GM18502 (cell line): ENCODE measurements at regions not wholly inside any gene's neighbourhood (a gene's known extent, or its start where the extent isn't known, plus 50 kb on each side); places are given as distances from the start of the nearest gene placed in this dataset.

Experiments
- ATAC-seq: cut with Tn5 transposase; IDR thresholded peaks from one replicate; pipeline ENCODE4 v1.9.1; 2021; ENCODE audit warnings: mild to moderate bottlenecking; ENCODE audit not compliant: unreplicated experiment, poor library complexity

DNA sequence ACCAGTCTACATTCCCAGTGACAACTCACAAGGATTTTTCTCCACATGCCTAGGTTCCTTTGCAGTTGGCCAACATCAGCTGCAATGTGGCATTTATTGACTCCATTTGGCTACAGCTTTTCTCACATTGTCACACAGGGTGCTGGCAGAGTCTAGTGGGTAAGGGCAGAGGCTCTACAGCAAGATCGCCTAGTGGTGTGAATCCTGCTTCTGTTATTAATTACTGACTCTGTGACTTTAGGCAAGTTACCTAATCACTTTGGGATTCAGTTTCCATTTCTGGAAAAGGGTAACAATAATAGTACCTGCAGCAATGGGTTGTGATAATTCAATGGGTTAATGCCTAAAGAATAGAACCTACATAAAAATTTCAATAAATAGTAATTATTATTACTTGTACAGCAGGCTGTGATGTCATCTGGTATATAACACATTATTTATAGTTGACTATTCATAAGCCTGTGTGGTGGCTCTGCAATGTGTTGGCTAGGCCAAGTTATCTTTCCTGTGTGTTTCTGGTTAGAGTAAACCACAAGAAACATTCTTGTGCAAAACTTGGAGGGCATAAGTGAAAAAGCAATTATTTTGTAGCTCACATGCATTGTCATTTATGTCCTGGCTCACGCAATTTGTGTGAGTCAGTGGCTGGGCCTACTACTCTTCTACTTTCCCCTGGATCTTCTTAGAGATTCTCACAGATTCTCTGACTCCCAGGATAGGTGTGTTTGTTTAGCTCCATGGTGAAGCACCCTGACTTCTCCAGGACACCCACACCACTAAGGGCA lies 59.5 kb downstream of the PTGS2 start:
- peak; percentile 46 for ATAC-seq

DNA sequence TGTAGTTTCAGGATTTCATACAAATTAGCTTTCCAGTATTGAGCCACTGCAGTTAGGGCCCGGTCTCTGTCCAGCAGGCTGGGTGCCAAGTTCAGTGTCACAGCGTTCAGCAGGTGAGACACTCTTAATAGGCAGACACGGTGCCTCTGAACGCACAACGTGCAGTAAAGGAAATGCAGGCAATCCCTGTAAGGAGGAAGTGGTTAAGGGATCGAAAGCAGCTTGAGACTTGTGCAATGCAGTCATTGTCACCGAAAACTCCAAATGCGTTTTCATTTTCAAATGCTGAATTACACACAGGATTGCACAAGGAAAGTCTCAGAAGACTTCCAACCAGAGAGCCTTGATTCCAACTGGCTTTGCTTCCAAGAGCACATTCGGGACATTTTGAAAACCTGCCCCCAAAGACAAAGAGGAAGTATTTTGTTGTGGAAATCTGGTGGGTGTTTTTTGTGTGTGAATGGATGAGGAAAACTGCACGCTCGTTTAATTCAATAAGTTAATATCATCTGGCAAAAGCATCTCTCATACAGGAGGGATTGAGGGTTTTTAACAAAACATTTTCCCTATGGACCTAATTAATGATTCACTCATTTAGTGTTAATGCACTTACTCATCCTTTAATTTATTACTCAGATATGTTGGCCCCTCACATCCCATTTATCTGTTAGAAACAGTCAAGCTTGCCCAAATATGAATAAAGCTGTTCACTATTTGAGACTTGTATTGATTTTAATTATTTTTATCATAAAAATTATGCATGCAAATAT lies 61.6 kb downstream of the PTGS2 start:
- peak; percentile 99 for ATAC-seq

DNA sequence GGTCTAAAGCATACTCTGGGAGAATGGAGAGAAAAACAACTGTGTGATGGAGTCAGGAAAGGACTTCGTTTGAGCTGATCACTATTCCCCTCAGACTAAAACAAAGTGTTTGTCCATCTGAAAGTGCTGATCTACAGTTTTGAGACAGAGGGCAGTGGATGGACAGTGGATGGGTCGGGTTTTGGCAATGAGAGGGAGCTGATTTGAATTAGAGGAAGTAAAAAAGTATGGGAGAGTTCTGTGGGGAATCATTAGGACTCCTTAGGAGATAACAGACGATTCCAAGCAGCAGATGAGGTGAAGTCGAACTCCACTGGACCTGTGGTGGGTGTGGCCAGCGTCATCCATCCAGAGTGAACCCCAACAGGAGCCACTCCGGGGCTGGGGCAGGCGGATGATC lies 62.3 kb downstream of the PTGS2 start:
- ATAC-seq, result peak; percentile 1

DNA sequence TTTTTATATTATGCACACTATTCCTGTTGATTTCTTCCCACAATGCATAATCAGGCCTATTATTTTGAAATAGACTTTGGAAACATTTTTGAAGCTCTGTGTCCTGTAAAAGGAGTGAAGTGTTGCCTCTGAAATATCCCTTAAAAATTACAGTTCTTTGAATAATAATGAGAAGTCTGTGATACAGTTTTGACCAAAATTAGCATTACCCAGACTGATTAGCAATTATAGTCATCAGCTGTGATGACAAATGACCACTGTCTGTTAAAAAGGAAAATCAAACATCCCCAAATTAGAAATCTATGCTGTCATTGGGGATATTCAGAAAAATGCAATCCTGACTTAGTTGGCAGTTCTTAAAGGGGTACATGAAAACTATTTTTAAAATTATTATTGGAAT lies 63.7 kb downstream of the PTGS2 start:
- no peak for ATAC-seq

DNA sequence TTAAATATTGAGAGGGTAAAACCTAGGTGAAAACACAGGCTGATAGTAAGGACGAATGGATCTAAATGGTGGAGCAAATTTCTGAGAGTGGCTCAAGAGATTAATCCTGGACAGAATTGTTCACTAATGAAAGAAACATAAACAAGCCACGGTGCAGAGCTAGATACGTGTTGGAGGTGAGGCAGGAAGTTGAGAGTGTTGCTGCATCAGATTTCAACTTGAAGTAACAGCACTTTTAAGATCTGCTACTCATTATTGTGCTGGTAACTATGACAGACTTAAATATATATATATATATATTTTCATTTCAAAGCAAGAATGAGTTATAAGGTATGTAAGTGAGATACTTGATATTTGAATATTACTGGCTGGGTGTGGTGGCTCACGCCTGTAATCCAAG lies 64.9 kb downstream of the PTGS2 start:
- ATAC-seq, result no peak

DNA sequence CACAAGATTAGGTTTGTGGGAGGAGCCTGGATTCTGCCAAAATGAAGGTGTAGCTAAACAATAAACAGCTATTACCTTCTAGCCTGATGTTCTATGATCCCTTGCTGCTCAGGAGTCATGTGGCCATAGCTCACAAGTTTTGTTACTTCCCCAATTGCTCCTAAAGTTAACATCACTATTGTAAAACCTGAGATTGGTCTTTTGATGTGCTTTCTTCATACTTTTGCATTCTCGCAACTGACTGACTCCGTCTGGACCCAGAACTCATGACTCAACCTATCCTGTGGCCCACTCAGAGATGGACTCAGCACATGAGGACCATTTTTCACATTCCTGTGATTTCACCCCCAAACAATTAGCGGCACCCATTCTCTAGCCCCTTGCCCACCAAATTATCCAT lies 69.1 kb downstream of the PTGS2 start:
- no peak for ATAC-seq

DNA sequence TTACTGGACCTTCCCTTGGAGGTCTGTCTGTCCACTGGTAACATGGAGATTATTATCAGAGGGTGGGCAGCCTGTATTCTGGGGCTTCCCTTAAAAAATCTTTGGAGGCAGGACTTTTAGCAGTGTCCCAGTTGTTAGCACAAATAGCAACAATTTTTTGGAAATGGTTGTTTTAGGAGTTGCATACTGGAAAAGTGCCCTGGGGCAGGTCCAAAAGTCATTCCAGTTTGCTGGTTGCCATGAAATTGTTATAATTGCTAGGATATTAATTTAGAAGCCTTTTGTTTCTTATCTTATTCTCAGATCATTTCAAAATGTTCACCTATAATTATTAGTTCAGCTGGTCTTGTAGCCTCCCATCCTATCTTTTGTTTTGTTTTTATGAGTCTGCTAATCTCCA lies 71.0 kb downstream of the PTGS2 start:
- no peak for ATAC-seq

DNA sequence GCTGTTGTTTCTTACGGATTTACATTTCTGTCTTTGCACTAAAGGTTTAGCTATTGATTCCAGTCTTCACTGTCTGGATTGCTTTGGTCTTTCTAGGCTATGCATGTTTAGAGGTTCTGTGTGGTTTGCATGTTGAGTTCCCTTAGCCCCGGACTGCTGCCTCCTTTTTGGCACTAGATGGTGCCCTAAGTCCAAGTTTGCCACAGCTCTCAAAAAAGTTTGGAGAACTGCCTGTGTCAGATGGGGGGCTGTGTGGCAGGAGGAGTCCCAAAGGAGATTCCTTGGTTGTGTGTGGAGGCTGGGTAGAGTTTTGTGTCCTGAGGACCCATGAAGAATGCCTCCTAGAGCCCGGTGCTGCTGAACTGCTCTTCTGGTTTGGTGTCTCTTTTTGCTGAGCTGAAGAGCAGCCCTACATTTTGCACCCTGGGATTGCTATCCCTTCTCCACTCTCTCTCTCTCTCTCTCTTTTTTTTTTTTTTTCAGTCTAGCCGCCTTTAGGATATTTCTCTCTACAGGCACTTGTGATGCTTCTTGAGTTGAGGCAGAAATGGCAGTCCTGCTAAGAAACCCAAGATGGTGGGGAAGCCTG lies 74.4 kb downstream of the PTGS2 start:
- peak; percentile 87 for ATAC-seq

DNA sequence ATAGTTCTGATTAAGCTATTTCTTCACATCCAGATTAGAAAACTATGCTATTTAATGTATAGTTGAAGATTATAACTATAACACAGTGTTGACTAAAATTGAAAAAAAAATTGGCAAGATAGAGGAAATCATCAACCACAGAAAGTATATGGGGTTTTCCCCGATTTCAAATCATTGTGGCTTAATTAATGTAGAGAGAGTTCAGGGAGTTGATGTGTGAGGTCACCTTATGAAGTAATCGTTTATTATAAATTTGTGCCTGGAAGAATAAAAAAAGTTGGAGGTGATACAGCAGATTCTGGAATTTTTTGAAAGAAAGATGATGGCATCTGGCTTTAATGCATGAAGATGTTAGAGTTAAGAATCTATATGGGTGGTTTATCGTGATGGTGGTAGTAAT lies 84.3 kb downstream of the PTGS2 start:
- peak; percentile 76 for ATAC-seq

DNA sequence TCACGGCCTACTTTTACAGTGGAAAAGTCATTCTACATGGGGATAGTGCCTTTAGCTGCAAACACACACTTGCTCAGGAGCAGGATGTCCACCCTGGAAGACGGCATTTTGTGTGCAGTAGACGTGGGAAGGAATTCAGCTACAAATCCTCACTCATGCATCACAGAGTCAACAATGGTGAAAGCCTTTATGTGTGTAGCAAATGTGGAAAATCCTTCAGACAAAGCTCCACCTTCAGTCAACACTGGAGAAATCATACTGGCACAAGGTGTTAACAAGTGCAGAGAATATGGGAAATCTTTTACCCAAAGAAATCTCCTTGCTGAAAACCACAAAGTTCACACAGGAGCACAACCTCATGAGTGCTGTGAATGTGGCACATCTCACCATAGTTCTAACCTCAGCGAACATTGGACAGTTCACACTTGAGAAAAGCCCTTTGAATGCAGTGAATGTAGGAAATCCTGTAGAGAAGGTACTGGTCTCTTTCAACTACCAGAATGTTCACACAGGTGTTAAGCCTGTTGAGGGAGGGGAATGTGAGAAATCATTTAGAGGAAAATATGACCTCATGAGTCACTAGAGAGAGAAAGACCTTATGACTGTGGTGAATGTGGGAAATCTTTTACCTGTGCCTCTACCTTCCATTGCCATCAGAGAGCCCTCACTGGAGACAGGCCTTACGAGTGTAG lies 101.8 kb downstream of the PTGS2 start:
- ATAC-seq, result no peak

DNA sequence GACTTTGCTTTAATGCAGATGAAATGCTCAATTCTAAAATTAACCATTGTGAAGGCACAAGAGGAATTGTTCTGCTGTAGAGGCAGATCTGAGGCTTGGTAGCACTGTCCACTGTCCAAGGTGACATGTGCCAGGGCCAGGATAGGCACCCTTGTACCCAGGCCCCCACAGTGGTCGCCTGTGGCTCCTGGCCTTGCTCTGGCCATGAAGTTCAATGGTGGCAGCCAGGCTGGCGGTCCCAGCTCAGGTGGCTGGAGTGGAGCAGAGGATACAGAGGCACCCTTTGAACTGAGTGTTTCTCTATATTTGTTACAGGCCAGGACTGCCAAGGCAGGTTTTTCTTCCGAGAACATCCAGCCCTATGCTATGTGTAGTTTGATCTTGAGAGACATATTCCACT lies 102.6 kb downstream of the PTGS2 start:
- no peak for ATAC-seq

DNA sequence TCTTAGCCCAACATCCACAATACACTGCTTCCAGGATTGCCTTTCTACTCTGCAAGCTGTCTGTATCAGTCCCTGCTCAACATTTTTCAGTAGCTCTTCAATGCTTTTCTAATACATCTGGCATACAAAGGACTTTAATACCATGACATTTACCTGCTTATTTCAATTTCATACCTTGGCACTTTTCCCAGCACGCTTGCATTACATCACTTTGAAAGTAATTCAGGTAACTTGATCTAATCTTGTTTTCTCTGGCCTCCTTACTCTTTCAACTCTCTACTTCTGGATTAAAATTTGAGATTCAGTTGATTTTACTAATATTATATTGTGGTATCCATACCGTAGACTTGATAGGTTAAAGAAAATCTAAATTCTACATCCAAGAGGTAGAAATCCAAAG lies 103.0 kb downstream of the PTGS2 start:
- ATAC-seq, result no peak

DNA sequence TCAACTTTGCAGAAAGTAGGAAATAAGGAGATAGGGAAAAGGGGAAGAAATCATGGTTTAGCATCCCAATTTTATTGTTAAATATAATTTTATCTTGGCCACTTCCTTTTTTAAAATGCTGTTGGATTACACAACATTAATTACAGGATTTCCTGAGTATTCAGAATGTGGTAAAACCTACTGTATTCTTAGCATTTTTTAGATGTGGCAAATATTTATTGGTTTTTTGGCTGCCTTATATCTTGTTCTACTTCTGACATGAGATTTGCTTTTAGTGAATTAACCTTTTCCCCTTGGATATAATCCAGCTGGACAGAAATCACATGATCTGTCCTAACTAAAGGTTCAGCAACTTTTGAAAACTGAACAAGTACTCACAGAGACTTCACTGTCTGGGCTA lies 104.9 kb downstream of the PTGS2 start:
- ATAC-seq, result no peak

DNA sequence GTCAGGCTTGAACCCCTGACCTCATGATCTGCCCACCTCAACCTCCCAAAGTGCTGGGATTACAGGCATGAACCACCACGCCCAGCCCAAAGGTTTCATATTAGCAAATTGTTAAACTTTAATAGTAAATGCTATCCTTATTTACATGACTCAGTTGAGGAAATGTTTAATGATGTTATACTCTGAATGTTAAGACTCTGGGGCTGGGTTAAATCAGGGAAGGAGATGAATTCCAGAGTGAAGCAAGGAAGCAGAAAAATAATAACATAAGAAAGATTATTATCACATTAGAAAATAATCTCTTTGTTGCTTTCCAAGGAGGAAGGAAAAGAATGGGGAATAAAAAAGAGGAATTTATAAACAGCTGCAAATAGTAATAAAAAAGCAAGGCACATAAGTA lies 105.3 kb downstream of the PTGS2 start:
- ATAC-seq, result no peak

DNA sequence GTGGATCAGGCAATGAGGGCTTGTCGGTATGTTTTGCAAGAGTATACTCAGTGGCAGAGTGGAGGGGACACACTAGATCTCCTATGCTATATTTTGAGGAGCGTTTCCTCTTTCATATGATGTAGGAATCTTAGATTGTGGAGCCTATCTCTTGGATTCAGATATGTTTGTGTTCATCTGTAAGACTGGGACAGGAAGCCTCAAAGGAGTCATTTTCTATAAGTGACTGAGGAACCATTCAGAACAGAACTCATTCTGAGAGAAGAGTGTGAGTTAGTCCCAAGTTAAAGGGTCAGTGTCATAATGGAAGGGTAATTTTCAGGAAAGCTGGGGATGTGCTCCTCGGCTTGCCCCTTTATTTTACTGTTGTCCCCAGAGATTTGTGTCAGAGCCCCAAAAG lies 107.7 kb downstream of the PTGS2 start:
- no peak for ATAC-seq

DNA sequence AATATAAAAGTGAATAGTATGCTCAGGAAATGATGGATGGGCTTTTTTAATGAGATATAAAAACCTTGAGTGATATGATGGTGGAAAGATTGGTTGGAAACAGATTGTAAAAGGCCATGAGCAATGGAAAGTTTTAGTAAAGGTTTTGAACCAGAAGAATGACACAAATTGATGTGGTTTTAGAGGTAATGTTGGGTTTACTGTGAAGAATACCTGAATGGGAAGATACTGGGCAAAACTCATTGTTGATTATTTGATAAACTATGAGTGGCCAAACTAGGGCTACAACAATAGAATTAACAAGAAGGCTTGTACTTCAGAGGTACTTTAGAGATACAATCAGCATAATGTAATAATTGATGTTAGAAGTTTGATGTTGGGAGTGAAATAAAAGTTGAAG lies 108.5 kb downstream of the PTGS2 start:
- ATAC-seq, result no peak

DNA sequence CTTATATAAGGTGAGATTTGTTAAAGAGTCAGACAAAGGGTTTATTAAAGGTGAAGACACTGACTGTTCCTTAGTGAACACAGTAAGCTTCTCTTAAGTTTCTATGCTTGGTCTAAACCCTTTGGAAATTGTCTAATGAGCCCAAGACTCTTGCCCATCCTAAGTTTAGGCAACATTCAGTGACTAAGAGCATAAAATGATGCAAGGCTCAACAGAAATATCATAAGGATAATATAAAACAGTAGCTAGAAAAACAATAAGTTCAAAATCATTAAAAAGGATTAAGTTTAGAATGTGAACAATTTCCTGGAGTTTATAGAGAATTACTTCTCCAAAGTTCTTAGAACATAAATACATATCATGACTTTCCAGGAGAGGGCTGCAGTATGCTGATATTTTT lies 108.9 kb upstream of the PDC start:
- ATAC-seq, result no peak

DNA sequence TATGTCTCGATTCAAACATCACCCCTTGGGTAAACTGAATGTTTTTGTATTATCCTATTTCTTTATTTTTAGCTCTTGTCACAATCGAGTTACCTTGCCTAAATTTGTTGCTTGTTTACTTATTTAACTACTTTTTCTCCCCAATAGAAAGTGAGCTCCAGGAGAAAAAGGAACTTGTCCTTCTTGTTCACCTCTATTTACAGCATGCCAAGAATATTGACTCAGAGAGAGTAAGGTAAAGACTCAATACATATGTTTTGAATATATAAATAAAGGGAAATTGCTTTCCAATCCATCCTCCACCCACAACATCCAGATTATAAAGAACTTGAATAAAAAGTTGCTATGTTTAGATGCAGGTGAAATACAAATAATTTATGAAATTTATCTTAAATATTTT lies 107.3 kb upstream of the PDC start:
- ATAC-seq, result no peak

DNA sequence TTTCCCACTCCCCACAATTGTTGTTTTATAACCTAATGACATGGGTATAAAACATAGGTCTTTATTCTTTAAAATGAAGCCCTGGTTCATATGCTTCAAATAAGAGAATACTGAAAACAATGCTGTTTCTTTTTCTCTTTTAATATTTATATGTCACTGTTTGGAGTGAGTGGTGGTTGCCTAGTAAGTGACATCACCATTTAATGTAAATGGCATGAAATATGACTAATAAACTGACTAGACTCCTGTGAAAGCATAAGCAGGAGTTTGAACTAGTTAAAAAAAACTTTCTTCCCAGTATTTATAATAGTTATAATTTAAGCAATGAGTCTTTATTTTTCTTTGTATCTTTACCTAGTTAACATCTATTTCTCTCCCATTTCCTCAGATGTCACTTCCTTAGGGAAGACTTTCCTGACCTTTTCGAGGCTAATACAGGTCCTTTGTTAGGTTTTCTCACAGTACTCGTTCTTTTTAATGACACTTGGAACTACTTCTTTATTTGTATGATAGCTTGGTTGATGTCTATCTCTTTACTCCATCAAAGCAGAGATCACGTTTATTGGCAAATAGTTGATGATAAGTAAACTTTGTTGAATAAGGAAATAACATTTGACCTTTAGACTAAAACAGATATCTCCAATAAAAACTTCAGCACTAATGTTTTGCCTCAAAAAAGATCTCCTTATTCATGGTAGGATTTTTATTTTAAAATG lies 105.4 kb upstream of the PDC start:
- no peak for ATAC-seq

DNA sequence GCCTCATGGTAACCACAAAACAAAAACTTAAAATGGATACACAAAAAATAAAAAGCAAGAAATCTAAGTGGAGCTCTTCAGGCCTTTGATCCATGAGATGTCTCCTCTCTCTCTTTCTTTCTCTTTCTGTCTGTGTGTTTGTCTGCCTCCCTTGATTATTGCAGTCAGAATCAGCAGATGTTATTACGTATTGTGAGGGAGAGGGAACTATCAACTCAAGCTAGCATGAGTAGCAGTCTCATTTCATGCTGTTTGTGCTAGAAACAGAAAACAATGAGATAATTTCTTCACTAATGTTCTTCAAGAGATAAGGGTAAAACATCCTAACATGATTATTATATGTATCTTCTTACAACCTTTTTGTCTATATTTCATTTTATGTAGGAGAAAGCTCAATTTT lies 103.7 kb upstream of the PDC start:
- ATAC-seq, result no peak
